ENCODE measurements at regions not wholly inside any gene's neighbourhood (a gene's known extent, or its start where the extent isn't known, plus 50 kb on each side); places are given as distances from the start of the nearest gene placed in this dataset.

DNA sequence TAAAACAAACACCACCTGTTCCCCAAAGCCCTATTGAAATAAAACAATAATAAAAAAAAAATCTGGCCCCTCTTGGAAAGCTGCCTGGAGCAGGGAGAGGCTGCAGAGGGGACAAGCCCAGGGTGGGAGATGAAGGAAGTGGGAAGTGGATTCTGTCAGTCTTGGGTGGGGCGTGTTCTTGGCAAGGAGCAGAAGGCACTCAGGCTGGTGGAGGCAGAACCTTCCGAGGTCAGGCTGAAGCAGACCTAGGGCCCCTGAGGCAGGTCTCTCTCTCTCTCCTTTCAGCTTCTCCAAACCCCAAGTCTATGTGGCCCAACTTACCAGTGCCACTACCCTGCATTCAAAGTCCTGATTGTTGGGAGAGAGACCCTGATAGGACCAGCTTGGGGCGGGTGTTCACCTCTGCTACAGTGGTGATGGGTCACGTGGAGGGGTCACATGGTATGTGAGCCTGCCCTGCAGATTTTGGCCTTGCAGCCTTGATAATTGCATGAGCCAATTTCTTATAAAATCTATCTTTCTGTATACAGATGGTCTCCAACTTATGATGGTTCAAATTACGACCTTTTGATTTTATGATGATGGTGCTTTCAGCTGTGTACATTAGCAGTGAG, 145.4 kb upstream of the C1orf174 start:
- DNase-seq (ENCODE audit: low spot score): no peak

DNA sequence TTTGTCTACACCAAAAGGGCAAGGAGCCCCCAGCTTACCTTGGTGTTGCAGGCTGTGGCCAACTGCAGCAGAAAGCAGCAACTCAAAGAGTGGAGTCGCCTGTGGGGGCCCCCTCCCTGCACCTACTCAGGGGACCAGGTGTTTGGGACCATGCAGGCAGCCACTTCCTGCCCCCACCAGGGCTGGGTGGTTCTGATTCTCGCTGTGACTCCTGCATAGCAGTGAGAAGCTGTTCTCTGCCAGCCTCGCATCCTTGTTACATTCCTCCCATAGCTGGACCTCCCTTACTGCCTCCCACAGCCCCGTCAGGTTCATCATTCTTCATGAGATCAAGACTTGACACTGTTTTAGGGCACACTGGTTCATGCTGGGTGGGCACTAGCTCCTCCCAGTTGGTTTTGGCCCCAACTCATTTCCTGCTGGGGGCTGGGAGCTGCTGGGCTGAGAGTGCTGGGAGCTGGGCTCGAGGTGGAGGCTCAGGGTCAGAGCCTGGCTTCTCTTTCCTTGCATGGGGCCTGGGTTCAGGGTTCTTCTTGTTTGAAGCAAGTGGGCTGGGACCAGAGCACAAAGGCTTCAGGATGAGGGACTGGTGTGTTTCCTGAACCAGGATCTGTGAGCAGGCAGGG, 146.9 kb upstream of the C1orf174 start:
- DNase-seq (ENCODE audit: low spot score): no peak

DNA sequence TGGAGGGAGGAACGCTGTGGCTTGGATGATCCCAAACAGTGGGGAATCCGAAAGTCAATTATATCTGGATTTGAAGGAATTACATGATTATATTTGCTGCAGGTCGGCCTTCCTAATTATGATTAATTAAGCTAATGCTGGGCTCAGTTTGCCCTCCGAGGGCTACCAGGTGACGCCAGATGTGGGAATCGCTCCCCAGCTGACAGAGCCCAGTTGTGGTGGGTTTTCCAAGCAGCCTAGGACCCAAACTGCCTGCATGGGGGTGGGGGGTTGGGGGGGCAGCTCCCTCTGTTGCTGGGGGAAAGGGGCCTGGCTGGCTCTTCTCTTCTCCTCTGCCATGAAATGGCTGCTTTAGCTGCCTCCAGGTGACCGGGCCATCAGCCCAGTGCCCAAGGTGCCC, 147.6 kb upstream of the C1orf174 start:
- no peak for DNase-seq (ENCODE audit: low spot score)

DNA sequence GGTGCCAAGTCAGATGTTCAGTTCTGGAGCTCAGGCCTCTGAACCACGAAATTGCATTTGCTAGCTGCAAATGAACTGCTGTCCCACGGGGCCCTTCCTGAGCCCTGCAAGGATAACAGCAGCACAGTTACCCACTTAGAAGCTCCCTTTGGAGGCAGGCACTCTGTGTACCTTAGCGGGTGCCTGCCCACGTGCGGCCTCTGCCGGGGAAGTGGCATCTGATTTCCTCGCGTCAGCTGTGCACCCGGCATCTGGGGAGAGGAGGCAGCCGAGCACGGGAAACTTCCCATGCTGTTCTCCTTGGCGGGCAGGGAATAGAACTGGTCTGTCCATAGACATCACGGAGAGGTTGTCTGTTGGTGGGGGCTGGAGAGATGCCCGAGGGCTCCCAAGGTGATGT, 148.0 kb upstream of the C1orf174 start:
- no peak for DNase-seq (ENCODE audit: low spot score)

DNA sequence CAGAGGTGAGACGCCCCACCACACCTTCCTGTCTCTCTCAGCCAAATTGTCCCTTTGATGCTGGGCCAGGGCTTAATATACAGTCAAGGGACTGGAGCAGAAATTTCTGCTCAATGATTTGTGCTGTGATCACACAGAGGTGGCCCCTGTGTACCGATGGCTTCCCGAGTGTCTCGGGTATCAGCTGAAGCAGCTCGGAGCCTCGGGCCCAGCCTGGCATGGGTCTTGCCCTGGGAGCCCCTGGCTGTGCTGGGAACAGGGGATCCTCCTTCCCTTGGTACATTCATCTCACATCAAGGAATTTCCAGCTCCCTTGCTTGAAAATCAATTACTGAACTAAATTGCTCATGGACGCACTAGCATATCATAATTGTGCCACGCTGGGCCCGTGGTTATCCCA, 148.8 kb upstream of the C1orf174 start:
- DNase-seq (ENCODE audit: low spot score): no peak

DNA sequence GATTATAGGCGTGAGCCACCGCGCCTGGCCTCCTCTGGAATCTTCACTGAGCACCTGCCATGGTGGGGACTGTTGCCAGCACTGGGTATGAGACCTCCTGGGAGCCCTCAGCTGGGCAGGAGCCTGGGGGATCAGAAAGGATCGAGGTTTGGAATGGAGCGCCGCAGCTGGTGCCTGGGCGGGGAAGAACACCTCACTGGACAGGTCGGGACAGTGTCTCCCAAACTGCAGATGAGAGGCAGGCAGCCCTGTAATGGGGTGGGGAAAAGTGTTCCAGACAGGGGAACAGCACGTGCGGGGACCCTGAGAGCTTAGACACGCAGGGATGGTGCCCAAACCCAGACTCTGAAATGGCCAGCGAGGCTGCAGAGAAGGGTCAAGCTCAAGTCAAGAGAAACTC, 150.9 kb upstream of the C1orf174 start:
- DNase-seq (ENCODE audit: low spot score): no peak

DNA sequence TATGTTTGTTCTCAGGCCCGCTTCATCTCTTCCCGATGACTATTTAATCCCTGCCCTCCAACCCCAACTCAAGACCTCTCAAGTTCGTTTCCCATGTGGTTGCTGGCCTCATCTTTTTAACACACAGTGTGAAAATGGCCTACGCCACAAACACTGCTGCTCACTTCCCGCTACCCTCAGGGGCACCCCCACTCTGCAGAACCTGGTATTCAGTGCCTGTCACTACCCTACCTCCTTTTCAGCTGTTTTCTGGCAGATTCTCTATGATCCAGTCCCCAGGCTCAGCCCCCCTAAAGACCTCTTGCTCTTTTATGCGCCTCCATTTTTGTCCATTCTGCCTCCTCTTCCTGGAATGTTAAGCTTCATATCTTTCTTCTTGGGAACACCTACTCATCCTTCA, 152.6 kb upstream of the C1orf174 start:
- no peak for DNase-seq (ENCODE audit: low spot score)

DNA sequence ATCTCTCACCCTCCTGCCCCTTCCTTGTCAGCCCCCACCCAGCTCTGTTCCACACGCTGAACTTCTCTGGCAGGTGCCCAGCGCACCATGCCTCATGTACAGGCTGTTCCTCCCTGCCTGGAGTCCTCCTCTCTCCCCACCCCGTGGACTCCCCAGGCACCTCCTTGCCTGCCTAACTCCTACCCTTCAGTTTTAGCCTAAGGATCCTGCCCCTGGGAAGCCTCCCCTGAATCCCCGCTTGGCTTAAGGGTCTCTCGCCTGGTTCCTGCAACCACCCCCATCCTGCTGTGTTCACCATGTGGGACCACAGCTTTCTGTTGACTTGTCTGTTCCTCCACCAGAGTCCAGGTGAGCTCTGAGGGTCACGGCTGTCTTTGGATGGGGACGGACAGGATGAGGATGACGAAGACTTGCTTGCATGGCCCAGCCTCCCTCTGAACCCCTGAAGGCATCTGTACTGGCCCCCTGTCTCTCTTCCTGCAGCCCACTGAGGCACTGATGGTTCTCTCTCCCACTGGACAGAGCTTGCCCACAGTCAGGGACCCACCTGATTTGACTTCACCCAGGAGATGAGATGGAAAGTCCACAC, 153.2 kb upstream of the C1orf174 start:
- DNase-seq (ENCODE audit: low spot score): no peak

DNA sequence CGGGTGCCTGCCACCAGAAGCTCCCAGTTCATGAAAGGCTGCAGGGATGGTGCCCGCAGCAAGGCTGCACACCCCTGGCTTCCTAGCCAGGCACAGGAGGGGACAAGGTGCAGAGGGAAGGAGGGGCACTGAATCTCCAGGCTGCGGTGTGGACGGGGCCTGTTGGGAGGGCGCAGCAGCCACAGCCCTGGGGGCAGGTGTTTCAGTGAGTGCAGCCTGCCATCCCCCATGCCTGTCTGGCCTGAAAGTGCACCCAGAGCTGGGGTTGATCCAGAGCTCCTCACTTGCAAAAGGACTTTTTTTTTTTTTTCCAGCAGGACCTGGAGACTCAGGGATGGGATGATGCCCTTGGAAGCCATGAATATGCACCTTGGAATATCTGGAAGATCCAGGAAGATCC, 153.7 kb upstream of the C1orf174 start:
- no peak for DNase-seq (ENCODE audit: low spot score)

DNA sequence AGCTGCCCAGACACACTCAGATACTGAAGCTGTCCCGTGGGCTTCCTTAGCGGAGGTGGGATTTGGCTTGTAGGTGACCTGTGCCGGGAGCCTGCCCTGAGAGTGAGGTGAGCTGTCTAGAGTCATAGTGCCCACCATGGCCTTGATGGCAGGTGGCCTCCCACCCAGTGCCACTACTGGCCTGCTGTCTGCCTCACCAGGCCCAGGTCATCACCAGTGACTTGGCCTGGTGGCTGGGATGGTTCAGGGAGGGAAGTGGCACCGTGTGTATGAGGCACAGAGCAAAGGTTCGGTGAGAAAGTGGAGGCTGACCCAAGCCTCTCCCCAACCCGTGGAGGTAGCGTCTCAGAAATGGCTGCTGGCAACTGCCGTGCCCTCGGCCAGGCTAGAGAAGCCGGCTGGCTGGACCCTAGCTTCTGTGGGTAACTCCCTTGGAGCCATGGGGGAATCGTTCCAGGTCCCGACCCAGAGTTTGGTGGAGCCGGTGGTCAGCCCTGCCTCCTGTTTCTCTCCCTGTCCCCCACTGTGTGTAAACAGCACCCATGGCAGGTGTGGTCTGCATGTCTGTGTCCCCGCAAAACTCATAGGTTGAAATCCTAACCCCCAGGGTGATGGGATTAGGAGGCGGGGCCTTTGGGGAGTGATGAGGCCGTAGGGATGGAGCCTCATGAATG, 155.4 kb upstream of the C1orf174 start:
- DNase-seq (ENCODE audit: low spot score): no peak

DNA sequence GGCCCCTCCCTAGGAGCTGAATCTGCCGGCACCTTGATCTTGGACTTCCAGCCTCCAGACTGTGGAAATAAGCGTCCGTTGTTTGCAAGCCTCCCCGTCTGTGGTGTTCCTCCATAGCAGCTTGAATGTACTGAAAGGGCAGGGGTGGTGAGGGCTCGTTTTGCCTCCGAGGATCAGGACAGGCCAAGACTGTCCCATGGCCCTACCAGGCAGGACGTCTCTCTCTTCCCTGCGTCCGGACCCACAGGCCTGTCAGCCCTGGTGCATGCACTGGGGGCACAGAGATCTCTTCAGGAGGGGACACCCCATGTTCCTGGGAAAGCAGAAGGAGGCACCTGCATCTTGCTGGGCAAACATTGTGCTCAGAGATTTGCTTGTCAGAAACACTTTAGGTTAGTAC, 156.3 kb upstream of the C1orf174 start:
- DNase-seq (ENCODE audit: low spot score): no peak

DNA sequence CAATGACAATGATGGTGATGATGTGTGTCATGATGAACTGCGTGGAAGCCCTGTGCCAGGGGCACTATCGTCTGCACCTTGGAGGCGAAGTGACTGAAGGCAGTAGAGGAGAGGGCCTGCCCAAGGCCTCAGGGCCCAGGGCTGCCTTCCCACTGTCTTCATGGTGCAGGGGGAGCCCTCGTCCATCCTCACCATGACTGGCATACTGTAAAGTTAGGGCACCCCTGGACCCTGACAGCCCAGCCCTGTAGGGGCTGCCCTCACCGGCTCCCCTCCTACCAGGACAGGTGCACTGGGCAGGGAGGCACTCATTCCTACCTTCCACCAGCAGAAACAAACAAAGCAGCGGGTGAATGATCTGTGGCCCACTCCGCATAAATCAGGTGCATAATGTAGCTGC, 156.9 kb upstream of the C1orf174 start:
- DNase-seq (ENCODE audit: low spot score): no peak

DNA sequence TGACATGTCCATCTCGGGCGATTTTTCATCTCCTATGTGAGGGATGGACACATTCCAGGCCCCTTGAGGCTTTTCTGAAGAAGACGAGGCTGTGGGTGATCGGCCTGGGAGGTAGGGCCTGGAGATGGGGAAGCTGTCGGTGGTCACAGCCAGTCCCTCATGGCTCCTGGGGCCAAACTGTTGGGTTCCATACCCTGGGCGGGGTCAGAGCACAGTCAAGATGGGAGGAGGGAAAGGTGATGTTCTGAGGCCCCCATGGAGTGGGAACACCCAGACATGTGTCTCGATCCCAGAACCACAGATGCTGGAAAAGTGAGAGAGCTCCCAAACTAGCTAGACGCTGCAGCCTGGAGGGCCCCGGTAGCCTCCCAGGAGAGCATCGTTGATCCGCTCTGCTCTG, 157.5 kb upstream of the C1orf174 start:
- DNase-seq (ENCODE audit: low spot score): no peak

DNA sequence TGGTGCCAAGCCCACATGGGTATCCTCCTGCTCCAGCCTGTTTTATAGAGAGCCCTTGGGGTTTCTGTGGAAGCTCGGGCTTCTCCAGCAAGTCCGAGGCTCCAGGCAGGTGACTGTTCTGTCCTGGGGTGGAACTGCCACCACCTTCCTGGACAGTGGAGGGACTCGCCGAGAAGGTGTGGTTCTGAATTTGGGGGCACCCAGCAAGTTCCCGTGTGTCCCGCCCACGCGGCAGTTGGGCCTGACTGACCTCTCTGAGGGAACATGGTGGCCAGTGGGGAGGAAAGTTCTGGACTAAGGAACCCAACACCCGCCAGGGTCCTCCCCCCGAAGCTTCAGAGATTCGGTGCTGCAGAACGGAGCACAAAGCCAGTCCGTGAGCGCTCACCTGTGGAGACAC, 158.1 kb upstream of the C1orf174 start:
- no peak for DNase-seq (ENCODE audit: low spot score)

DNA sequence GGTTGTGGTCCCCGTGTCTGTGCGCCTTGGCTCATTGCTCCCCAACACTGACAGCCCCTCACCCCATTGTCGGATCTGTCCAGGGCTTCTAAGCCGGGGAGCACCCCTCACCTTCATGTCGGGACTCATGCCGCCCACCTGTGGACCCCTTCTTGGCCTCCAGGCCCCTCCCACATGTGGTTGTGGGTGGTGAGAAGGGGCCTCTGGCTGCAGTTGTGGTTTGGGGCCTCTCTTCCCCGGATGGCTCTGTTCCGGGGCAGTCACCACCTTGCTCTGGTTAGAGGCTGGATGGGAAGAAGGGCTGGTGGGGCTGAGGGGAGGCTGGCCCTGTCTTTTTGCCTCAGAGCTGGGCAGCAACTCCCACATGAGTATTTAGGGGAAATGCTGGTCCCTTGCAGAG, 158.6 kb upstream of the C1orf174 start:
- no peak for DNase-seq (ENCODE audit: low spot score)

DNA sequence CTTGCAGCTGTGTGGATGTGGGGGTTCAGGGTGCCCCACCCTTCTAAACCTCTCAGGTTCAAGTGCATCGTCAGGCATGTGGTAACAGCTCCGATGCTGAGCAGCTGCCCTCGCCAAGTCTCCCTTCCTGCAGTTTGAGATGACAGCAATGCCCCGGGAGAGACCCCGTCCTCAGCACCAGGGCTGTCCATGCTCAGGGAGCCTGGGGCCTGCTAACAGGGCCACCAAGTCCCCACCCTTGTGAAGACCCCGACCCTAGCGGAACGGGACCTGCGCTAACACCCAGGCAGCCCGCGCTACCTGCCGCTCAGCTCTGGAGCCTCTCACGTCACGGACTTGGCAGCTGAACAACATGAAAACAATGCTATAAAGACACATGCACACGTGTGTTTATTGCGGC, 159.2 kb upstream of the C1orf174 start:
- DNase-seq (ENCODE audit: low spot score): no peak

DNA sequence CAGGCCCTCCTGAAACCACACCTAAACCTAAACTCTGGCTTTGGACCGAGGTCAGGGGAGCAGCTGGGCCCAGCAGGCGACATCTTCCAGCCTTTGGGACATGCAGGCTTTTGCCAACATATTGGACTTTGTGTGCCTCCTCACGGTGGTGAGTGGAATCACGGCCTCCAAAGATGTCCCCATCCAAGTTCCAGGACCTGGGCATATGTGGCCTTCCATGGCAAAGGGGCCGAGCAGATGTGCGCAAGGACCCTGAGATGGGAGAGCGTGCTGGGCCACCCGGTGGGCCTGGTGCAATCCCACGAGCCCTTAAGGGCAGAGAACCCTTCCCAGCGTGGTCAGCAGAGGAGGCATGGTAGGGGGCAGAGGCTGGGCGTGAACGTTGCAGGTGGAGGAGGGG, 160.8 kb upstream of the C1orf174 start:
- no peak for DNase-seq (ENCODE audit: low spot score)

DNA sequence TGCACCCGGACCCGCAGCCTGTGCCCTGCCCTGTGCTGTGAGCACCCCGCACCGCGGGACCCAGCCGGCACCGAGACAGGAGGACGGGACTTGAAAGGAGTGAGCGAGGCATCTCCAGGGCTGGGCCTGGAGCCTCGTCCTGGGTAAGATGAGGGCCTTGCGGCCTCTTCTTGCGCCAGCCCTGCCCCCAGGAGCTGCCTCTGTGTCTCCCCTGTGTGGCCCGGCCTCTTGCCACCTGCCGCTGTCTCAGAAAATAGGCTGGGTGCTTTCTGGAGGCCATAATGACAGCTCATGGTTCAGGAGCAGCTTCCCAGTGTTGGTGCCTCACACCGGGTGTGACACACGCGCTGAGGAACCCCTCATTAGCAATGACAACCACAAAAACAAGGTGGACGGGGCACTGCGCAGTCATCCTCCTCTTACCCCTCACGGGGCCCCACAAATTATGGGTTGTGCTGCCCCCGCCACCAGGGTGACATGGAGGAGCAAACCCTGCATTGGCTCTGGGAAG, 161.5 kb upstream of the C1orf174 start:
- DNase-seq (ENCODE audit: low spot score): no peak

DNA sequence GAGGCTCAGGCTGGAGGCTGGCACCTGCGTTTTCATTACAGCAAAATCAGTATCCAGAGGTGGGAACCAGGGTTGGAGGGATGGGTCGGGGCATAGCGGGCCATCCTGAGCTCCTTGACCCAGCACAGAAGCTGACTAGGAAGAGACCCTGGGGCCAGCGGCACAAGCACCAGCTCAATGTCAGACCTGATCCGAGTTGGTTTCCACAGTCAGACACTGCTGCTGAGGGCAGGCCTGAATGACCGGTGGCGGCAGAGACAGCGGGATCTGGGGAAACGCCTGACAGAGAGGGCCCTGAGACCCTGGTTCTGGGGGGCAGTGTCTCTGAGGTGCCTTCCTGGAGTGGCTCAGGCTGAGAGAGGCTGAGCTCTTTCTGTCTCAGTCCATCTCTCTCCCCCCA, 162.0 kb upstream of the C1orf174 start:
- no peak for DNase-seq (ENCODE audit: low spot score)

DNA sequence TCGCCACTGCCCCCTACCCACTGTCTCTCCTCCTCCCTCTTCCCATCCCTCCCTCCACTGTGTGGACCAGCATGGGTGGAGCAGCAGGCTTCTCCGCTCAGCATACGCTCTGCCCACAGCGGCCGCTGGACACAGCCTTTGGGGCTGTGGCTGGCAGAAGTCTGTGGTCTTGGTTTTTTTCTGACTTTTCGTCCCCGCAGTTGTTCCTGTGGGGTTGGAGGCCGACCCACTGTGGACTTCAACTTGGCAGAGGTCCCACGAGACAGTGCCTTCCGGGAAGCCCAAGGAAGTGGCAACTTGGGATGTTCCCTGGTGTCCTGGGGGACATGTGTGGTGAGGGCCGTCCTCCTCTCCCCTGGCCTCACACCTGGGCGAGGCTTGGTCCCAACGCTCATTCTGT, 162.5 kb upstream of the C1orf174 start:
- no peak for DNase-seq (ENCODE audit: low spot score)

DNA sequence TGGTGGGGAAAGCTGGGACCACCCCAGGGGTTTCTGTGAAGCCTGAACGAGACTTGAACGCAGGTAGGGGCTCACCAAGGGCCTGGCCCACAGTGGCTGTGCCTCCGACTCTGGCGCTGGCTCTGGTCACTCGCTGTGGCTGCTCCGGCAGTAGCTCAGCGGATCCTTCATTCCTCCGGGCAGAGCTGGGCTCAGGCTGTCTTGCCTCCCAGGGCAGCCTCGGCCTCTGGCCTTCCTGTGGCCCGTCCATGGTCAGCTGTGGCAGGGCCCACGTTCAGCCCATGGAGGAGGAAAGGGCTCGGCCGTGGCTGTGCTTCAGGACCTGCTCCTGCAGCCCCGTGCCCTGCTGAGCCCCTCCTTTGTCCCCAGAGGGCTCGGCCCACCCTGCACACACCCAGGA, 162.9 kb upstream of the C1orf174 start:
- DNase-seq (ENCODE audit: low spot score): no peak

DNA sequence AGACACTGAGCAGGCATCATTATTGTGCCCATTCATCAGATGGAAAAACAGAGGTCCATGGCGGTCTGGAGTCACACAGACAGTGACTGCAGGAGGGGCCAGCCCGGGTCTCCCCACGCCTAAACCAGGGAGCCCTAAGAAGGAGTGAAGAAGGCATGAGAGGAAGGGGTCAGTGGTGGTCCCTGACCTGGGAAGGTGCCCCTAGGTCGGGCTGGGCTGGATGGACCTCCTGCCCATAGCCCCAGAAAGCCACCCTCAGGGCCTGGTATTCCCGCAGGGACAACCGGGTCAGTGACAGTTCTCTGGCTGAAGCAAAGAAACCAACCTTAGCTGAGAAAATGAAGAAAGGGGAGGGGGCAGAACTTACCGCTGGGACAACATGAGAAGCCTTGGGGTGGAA, 163.4 kb upstream of the C1orf174 start:
- DNase-seq (ENCODE audit: low spot score): no peak

DNA sequence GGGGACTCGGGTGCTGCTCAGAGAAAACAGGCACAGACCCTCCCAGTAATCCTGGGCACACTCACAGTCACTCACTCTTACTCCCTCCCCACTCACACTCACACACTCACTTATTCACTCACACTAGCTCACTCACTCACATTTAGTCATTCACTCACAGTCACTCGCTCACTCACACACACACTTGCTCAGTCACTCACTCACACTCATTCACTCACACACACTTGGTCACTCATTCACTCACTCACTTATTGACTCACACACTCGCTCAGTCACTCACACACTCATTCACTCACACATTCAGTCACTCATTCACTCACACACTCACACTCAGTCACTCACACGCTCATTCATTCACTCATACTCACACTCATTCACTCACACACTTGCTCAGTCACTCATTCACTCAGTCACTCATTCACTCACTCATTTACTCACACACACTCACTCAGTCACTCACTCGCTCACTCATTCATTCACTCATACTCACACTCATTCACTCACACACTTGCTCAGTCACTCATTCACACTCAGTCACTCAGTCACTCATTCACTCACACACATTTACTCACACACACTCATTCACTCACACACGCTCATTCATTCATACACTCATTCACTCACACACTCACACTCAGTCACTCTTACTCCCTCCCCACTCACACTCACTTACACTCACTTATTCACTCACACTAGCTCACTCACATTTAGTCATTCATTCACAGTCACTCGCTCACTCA, 164.2 kb upstream of the C1orf174 start:
- DNase-seq (ENCODE audit: low spot score): no peak

Measured in CD4-positive, alpha-beta T cell treated with Interleukin-2 at 100 ng/mL for 4 hours (primary cell).